Pancreas (tissue), 10 donors: ENCODE measurements at regions not wholly inside any gene's neighbourhood (a gene's known extent, or its start where the extent isn't known, plus 50 kb on each side); places are given as distances from the start of the nearest gene placed in this dataset.

Source experiments
- ATAC-seq, 4 donors: fragments of 200-7000 bp; cut with Tn5 transposase; one replicate each; pipeline versions ENCODE4 v1.8.0 to v1.9.1; 2020; ENCODE audit warnings: mild to moderate bottlenecking in 4 of 4, moderate library complexity in 4 of 4
- DNase-seq, 6 donors: peaks; one replicate each; pipeline ENCODE4 v3.0.0-alpha.2; 2020
- FAIRE-seq: peaks from 2 replicates; lab custom pipeline; 2012; peaks lifted over from hg19 to GRCh38; lab: Jason Lieb, UNC
- H3K27ac ChIP-seq, 4 donors: fragments of 200-600 bp; sonication (generic); 1 replicate in 3 of 4; 2 replicates in 1 of 4; pipeline versions ENCODE4 v1.5.0 to v1.8.0; 2020
- H3K27me3 ChIP-seq, 4 donors: fragments of 200-600 bp; one replicate each; pipeline ENCODE4 v1.8.0; 2021
- H3K36me3 ChIP-seq, 3 donors: fragments of 200-600 bp; sonication (generic) in 1 of 3; one replicate each; pipeline versions ENCODE4 v1.5.0 to v1.8.0; 2020 to 2021
- H3K4me1 ChIP-seq, 3 donors: fragments of 200-600 bp; one replicate each; pipeline ENCODE4 v1.8.0; 2021
- H3K4me3 ChIP-seq, 4 donors: fragments of 200-600 bp; sonication (generic) in 2 of 4; one replicate each; pipeline versions ENCODE4 v1.5.0 to v1.8.0; 2020 to 2021
- H3K9me3 ChIP-seq, 4 donors: fragments of 200-600 bp; one replicate each; pipeline ENCODE4 v1.8.0; 2021
- CTCF ChIP-seq, 4 donors: fragments of 200-600 bp; sonication (generic) in 3 of 4; IDR thresholded peaks; one replicate each; pipeline versions ENCODE4 v1.5.0 to v1.8.0; 2021; ENCODE audit warnings: antibody characterized with exemption in 4 of 4
- WGBS, 2 donors: extraction: QIAGEN DNeasy Blood & Tissue Kit; methylation state at CpG; one replicate each; pipeline ENCODE4 v1.1.7; 2013; 5-methylcytosine and 5-hydroxymethylcytosine counted together
- intact Hi-C, 3 donors: fragments of 100-400 bp; cut with DNase I; formaldehyde crosslinking; loops; one replicate each; pipeline versions ENCODE4 v1.11.1 to v1.14.2; 2022
- donor health status: healthy with polysubstance abuse.
- donor health status: DM: no; HTN: no; CAD: no; lungs with moderate emphysema.
- donor health status: DM: no; HTN: no; CAD: no.
- donor health status: control.
- donor health status: control.
- donor health status: Bipolar disorder and iron deficiency.
- donor health status: DM: yes; HTN: yes; CAD: no.
- donor health status: DM: no; HTN: no; CAD: no.
- donor health status: DM: no; HTN: no; CAD: no.
- donor health status: DM: yes; HTN: yes; CAD: no.

GRCh38 chr18:40046596-40046995 lies 1908.4 kb upstream of the PIK3C3 start:
- 53 to 64% methylated on average over 3 of the region's 3 CpGs for WGBS, 2 donors
- ATAC-seq, result no peak
- FAIRE-seq, result no peak
- no peaks in the 10 kb centered on the region for H3K27me3 ChIP-seq
- TF ChIP-seq CTCF (IDR thresholded peaks at IDR 0.05), result no peak
- H3K9me3 ChIP-seq, result no peaks in the 10 kb centered on the region
- H3K4me3 ChIP-seq, result no peak overlapping the region
- no peaks in the 10 kb centered on the region for H3K4me1 ChIP-seq
- DNase-seq, result no peak
- intact Hi-C loops, result no loop called here
- no peak overlapping the region for H3K27ac ChIP-seq
- H3K36me3 ChIP-seq, result no peaks in the 10 kb centered on the region

DNA sequence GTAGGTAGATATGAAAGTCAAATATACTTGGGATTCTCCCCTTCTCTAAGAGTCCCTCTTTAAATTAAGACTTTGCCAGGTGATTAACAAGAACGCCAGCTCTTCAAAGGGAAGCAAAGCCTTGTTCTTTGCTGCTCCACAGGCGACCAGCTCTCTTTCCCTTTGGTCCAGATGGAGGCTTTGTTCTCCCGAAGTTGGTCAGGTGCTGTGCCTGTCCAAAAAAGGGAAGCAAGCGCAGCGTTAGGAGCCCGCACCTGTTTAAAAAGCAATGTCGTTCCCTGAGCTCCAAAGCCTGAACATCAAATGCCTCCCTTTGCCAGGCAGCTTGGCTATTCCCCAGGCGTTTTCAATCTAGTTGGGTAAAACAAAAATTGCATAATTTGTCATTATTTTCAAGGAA lies 1913.1 kb upstream of the PIK3C3 start:
- 36 to 44% methylated on average over 8 of the region's 8 CpGs for WGBS, 2 donors

GRCh38 chr18:40040574-40040973 lies 1914.5 kb upstream of the PIK3C3 start:
- Histone ChIP-seq H3K9me3 (no peaks in the 10 kb centered on the region), H3K4me3 (no peak overlapping the region), H3K36me3 (no peaks in the 10 kb centered on the region), H3K27me3 (no peaks in the 10 kb centered on the region), H3K27ac (no peak overlapping the region), H3K4me1 (no peaks in the 10 kb centered on the region)
- 65 to 74% methylated on average over 4 of the region's 4 CpGs for WGBS, 2 donors
- intact Hi-C loops, result no loop called here
- no peak for FAIRE-seq
- no peak for DNase-seq
- TF ChIP-seq CTCF (IDR thresholded peaks at IDR 0.05), result no peak
- no peak for ATAC-seq

More for the DNA sequence above, 1913.1 kb upstream of the PIK3C3 start:
- Histone ChIP-seq H3K27me3 (no peaks in the 10 kb centered on the region), H3K4me1 (no peaks in the 10 kb centered on the region), H3K9me3 (no peaks in the 10 kb centered on the region), H3K27ac (no peak overlapping the region), H3K36me3 (no peaks in the 10 kb centered on the region), H3K4me3 (no peak overlapping the region)
- FAIRE-seq, result no peak
- no peak for DNase-seq
- TF ChIP-seq CTCF (IDR thresholded peaks at IDR 0.05), result no peak
- intact Hi-C loops, result no loop called here
- no peak for ATAC-seq

GRCh38 chr18:40037356-40037755 lies 1917.7 kb upstream of the PIK3C3 start:
- TF ChIP-seq CTCF (IDR thresholded peaks at IDR 0.05), result no peak
- intact Hi-C loops, result no loop called here
- ATAC-seq, result no peak
- Histone ChIP-seq H3K9me3 (no peaks in the 10 kb centered on the region), H3K27ac (no peak overlapping the region), H3K4me1 (no peaks in the 10 kb centered on the region), H3K4me3 (no peak overlapping the region), H3K27me3 (no peaks in the 10 kb centered on the region), H3K36me3 (no peaks in the 10 kb centered on the region)
- 73 to 74% methylated on average over 6 of the region's 6 CpGs for WGBS, 2 donors
- FAIRE-seq, result no peak
- no peak for DNase-seq

GRCh38 chr18:40036861-40037260 lies 1918.2 kb upstream of the PIK3C3 start:
- intact Hi-C loops, result no loop called here
- no peaks in the 10 kb centered on the region for H3K4me1 ChIP-seq
- H3K9me3 ChIP-seq, result no peaks in the 10 kb centered on the region
- no peak for ATAC-seq
- TF ChIP-seq CTCF (IDR thresholded peaks at IDR 0.05), result no peak
- no peak overlapping the region for H3K4me3 ChIP-seq
- 91 to 98% methylated on average over 1 of the region's 1 CpG for WGBS, 2 donors
- no peak for FAIRE-seq
- no peaks in the 10 kb centered on the region for H3K27me3 ChIP-seq
- no peak for DNase-seq
- no peak overlapping the region for H3K27ac ChIP-seq
- no peaks in the 10 kb centered on the region for H3K36me3 ChIP-seq
